GM21576 (cell line): ENCODE measurements at regions not wholly inside any gene's neighbourhood (a gene's known extent, or its start where the extent isn't known, plus 50 kb on each side); places are given as distances from the start of the nearest gene placed in this dataset.
"Not testable (repeated sequence)": the region's sequence is repeated elsewhere in the genome, so short reads cannot be mapped to it uniquely, and the experiment has no call there.

Experiments
- ATAC-seq: cut with Tn5 transposase; IDR thresholded peaks from one replicate; pipeline ENCODE4 v1.9.1; 2021; ENCODE audit warnings: mild to moderate bottlenecking, moderate library complexity; ENCODE audit not compliant: unreplicated experiment

GRCh38 chr3:193922034-193922774 is 213.7 kb upstream of the HES1 start:
- no peak for ATAC-seq

DNA sequence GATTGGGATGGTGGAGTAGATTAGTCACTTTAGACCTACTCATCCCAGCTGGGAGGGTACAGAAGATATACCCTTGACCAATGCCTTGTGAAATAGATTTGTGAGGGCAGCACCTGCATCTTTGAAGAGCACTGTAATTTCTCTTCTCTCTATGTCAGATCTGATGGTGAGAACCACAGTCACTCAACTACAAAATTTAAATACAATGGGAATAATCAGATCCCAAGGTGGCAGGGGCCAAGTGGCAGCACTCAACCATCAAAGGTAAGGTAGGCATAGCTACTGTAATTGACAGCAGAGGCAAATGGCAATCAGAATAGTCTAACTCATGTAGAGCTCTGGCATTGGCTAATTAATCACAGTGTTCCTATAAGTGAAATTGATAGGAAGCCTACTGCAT is 212.0 kb upstream of the HES1 start:
- ATAC-seq: not testable (repeated sequence)

- not testable (repeated sequence) for ATAC-seq
Observed at GRCh38 chr3:193926071-193926470, 209.9 kb upstream of the HES1 start.

GRCh38 chr3:193927413-193928206 is 208.3 kb upstream of the HES1 start:
- ATAC-seq: not testable (repeated sequence)

GRCh38 chr3:193928354-193929209 is 207.4 kb upstream of the HES1 start:
- ATAC-seq: no peak

DNA sequence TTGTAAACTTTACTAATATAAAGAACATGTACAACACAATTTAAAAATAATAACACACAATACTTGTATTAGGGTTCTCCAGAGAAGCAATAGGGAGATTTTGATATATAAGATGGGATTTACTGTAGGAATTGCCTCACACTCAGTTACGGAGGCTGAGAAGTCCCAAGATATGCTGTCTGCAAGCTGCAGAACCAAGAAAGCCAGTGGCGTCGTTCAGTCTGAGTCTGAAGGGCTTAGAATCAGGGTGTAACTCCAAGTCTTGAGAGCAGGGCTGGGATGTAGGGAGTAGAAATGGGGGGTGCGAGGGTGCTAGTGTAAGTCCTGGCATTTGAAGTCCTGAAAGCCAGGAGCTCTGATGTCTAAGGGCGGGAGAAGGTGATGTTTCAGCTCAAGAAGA is 206.6 kb upstream of the HES1 start:
- ATAC-seq: no peak

GRCh38 chr3:193929921-193930646 is 205.9 kb upstream of the HES1 start:
- no peak for ATAC-seq

- no peak for ATAC-seq
Observed at GRCh38 chr3:193932136-193932535, 203.8 kb upstream of the HES1 start.

DNA sequence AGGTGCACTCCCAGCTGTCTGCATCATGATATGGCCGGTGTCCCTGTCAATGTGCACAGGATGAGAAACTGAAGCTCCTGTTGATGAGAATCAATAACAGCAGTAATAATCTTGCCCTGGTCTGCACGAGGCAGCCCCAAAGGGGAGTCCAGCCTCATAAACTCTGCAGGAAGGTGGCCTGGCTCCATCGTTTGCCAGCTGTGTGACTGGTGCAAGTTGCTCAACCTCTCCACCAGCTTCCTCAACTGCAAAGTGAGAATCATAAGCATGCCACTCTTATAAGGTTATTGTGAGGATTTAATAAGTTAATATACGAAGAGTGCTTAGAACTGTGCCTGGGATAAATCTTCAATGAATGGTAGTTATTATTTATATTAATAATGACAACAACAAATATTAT is 203.4 kb upstream of the HES1 start:
- ATAC-seq: no peak

DNA sequence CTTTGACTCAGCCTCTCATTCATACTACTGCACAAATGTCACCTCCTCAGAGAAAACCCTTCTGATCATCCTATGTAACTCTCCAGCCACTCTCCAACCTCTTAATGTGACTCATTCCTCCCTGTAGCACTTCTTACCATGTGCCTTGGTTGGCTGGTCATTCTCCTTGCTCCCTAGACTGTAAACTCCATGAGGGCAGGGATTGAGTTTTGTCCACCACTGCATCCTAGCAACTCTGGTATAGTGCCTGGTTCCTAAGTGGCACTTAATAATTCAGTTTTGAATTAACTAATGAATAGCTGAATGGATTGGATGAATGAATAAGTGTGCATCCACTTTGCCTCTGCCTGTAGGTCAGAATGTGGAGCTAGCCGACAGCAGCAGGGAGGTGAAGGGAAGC is 202.5 kb upstream of the HES1 start:
- ATAC-seq: no peak

GRCh38 chr3:193935916-193936315 is 200.0 kb upstream of the HES1 start:
- no peak for ATAC-seq

DNA sequence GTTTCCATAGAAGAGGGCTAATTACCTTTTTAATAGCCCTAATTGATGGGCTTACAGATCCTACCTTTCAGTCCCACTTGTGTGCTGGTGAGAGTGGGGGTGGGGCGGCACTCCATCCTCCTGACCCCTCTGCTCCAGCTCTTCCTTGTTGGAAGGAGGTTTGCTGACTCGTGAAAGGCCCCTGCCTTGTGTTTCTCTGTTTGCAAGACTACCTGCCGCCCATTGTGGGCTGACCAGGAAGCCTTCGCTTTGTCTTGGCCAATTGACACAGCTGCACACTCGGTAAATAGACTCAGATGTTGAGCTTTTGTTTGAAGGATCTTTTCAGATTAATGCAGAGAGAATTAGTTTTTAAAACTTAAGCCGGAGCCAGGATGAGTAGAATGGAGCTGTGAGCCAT is 197.3 kb upstream of the HES1 start:
- no peak for ATAC-seq

- ATAC-seq: no peak
Observed at GRCh38 chr3:193939527-193939926, 196.4 kb upstream of the HES1 start.

GRCh38 chr3:193940526-193940925 is 195.4 kb upstream of the HES1 start:
- ATAC-seq: no peak

GRCh38 chr3:193941486-193941885 is 194.5 kb upstream of the HES1 start:
- no peak for ATAC-seq

- ATAC-seq: no peak
Observed at GRCh38 chr3:193942516-193943055, 193.4 kb upstream of the HES1 start.

DNA sequence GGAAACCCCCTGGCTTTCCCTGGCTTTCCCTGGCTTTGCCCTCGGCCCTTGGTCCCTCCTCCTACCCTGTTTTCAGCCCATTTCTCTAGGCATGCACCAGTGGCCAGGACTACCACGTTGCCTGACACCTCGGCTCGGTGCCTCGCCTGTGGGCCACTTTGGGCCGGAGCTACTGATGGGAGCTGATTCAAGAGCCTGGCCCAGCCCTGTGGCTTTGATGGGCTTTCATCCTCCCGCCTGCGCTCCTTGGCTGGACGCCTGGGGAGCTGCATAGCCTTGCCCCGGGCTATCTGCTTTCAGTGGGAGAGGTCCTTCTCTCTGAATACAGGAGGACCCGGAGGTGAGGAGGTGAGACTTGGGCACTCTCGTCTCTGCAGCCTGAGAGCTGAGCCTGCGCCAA is 192.7 kb upstream of the HES1 start:
- no peak for ATAC-seq

GRCh38 chr3:193943851-193944517 is 192.0 kb upstream of the HES1 start:
- ATAC-seq: no peak

DNA sequence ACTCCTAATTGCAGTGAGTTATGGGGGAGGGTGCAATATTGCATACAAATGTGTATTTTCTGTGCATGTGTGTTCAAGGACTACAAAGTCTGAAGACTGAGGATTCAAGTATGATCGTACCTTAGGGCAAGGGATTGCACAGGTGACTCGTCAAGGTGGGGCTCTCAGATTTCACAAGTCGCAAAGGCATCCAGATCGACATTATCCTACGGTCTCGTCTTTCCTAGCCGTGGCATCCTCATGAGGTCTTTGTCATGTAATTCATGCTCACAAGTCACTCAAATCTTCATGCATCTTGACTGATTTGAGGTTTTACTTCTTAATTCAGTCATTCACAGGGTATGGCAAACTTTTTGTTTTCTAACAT is 191.4 kb upstream of the HES1 start:
- no peak for ATAC-seq

GRCh38 chr3:193945143-193945542 is 190.8 kb upstream of the HES1 start:
- no peak for ATAC-seq
